ENCODE measurements at regions not wholly inside any gene's neighbourhood (a gene's known extent, or its start where the extent isn't known, plus 50 kb on each side); places are given as distances from the start of the nearest gene placed in this dataset.

DNA sequence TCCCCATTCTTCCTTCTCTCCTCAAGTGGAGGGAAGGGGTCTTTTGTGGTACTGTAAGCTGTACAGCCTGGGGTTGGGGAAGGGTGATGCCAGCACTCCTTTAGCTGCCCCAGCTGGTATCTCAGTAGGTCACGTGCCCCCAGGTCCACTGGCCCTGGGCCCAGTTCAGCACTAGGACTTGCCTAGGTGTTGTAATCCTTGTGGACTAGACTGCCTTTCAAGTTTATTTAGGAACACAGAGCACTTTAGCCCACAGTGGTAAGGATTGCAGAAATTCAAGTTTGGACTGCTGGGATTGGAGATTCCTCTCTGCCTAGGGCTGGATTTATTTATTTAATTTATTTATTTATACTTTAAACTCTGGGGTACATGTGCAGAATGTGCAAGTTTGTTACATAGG lies 569.6 kb downstream of the AACS start:
- Histone ChIP-seq H3K9ac (ENCODE audit: low read length in 3 of 3) (no peak overlapping the region), H3K27ac (ENCODE audit: low read depth in 2 of 2, low read length in 2 of 2) (no peak overlapping the region), H3K9me3 (ENCODE audit: control insufficient read depth in 2 of 3, insufficient read depth in 1 of 3, low read length in 3 of 3) (no peaks in the 10 kb centered on the region), H3K27me3 (ENCODE audit: control insufficient read depth, insufficient read depth, low read length) (no peaks in the 10 kb centered on the region), H3K4me3 (ENCODE audit: low read length in 3 of 3) (no peak overlapping the region), H3K36me3 (ENCODE audit: control insufficient read depth in 2 of 3, insufficient read depth in 3 of 3, low read length in 3 of 3) (no peaks in the 10 kb centered on the region), H3K4me1 (ENCODE audit: control insufficient read depth in 2 of 3, insufficient read depth in 2 of 3, low read depth in 1 of 3, low read length in 3 of 3) (no peaks in the 10 kb centered on the region)
- FAIRE-seq (no peak), DNase-seq (no peak)
- TF ChIP-seq, protein P1, sequence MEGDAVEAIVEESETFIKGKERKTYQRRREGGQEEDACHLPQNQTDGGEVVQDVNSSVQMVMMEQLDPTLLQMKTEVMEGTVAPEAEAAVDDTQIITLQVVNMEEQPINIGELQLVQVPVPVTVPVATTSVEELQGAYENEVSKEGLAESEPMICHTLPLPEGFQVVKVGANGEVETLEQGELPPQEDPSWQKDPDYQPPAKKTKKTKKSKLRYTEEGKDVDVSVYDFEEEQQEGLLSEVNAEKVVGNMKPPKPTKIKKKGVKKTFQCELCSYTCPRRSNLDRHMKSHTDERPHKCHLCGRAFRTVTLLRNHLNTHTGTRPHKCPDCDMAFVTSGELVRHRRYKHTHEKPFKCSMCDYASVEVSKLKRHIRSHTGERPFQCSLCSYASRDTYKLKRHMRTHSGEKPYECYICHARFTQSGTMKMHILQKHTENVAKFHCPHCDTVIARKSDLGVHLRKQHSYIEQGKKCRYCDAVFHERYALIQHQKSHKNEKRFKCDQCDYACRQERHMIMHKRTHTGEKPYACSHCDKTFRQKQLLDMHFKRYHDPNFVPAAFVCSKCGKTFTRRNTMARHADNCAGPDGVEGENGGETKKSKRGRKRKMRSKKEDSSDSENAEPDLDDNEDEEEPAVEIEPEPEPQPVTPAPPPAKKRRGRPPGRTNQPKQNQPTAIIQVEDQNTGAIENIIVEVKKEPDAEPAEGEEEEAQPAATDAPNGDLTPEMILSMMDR (IDR thresholded peaks at IDR 0.05; ENCODE audit: borderline replicate concordance, extremely low read depth, insufficient read depth) = no peak
- intact Hi-C loops (cut with DNase I) = no loop called here

DNA sequence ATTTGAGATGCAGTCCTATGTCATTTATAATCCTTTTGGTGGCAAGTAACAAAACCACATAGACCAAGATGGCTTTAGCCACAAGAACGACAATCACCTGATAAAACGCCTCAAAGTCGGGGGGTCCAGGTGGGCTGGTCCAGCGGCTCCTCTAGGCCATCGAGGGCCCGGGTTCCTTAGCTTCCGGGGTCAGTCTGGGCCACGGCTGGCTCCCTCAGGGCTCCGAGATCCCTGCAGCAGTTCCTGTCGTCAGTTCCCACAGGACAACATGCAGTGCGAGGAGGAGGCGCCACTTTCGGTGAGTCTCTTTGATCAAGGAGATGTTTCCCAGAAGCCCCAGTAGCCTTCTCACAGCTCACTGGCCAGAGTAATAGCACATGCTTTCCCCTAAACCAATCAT lies 574.6 kb downstream of the AACS start:
- TF ChIP-seq, protein P1 (IDR thresholded peaks at IDR 0.05; ENCODE audit: borderline replicate concordance, extremely low read depth, insufficient read depth) = no peak
- Histone ChIP-seq H3K27ac (ENCODE audit: low read depth in 2 of 2, low read length in 2 of 2) (no peak overlapping the region), H3K9ac (ENCODE audit: low read length in 3 of 3) (no peak overlapping the region), H3K27me3 (ENCODE audit: control insufficient read depth, insufficient read depth, low read length) (no peaks in the 10 kb centered on the region), H3K36me3 (ENCODE audit: control insufficient read depth in 2 of 3, insufficient read depth in 3 of 3, low read length in 3 of 3) (no peaks in the 10 kb centered on the region), H3K9me3 (ENCODE audit: control insufficient read depth in 2 of 3, insufficient read depth in 1 of 3, low read length in 3 of 3) (no peaks in the 10 kb centered on the region), H3K4me3 (ENCODE audit: low read length in 3 of 3) (no peak overlapping the region), H3K4me1 (ENCODE audit: control insufficient read depth in 2 of 3, insufficient read depth in 2 of 3, low read depth in 1 of 3, low read length in 3 of 3) (no peaks in the 10 kb centered on the region)
- intact Hi-C loops (cut with DNase I) = no loop called here
- FAIRE-seq = no peak
- DNase-seq = no peak

DNA sequence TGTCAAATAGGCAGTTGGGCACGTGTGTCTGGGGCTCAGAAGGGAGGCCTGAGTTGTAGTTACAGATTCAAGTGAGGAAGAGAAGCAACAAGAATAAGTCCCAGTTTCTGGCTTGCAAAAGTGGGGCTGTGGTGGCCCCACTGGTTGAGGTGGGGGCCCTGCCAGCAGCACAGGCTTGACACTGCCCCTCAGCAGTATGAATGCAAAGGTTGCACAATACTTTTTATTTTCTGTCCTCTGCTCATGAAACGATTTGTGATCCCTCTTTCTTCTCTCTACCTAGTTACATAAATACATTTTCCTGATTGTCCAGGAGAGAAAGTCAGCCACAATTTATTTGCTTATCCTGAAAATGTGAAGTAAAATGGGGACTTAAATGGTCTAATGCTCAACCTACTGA lies 577.8 kb downstream of the AACS start:
- H3K27ac ChIP-seq (ENCODE audit: low read depth in 2 of 2, low read length in 2 of 2) = no peak overlapping the region
- no peaks in the 10 kb centered on the region for H3K9me3 ChIP-seq (ENCODE audit: control insufficient read depth in 2 of 3, insufficient read depth in 1 of 3, low read length in 3 of 3)
- H3K36me3 ChIP-seq (ENCODE audit: control insufficient read depth in 2 of 3, insufficient read depth in 3 of 3, low read length in 3 of 3) = no peaks in the 10 kb centered on the region
- TF ChIP-seq, protein P1 (IDR thresholded peaks at IDR 0.05; ENCODE audit: borderline replicate concordance, extremely low read depth, insufficient read depth) = no peak
- H3K4me3 ChIP-seq (ENCODE audit: low read length in 3 of 3) = no peak overlapping the region
- H3K27me3 ChIP-seq (ENCODE audit: control insufficient read depth, insufficient read depth, low read length) = no peaks in the 10 kb centered on the region
- intact Hi-C loops (cut with DNase I) = no loop called here
- no peaks in the 10 kb centered on the region for H3K4me1 ChIP-seq (ENCODE audit: control insufficient read depth in 2 of 3, insufficient read depth in 2 of 3, low read depth in 1 of 3, low read length in 3 of 3)
- no peak overlapping the region for H3K9ac ChIP-seq (ENCODE audit: low read length in 3 of 3)
- DNase-seq (no peak), FAIRE-seq (no peak)

DNA sequence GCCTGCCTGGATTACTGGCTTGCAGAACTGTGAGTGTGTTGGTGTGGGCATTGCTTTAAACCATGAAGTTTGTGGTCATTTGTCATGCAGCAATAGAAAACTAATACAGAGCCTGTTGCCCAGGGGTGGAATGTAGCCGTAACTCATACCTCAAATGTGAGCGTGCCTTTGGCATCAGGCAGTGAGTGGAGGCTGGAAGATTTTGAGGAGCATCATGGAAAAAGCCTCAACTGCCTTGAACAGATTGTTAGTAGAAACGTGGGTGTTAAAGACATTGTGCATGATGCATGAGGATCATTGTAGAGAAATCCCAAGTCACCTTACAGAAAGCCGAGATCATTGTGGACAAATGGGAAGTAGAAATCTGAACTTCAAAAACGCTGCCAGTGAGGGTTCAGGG lies 580.5 kb downstream of the AACS start:
- TF ChIP-seq, protein P1 (IDR thresholded peaks at IDR 0.05; ENCODE audit: borderline replicate concordance, extremely low read depth, insufficient read depth) = no peak
- DNase-seq (no peak), FAIRE-seq (no peak)
- H3K27ac ChIP-seq (ENCODE audit: low read depth in 2 of 2, low read length in 2 of 2) = no peak overlapping the region
- H3K4me3 ChIP-seq (ENCODE audit: low read length in 3 of 3) = no peak overlapping the region
- no peaks in the 10 kb centered on the region for H3K36me3 ChIP-seq (ENCODE audit: control insufficient read depth in 2 of 3, insufficient read depth in 3 of 3, low read length in 3 of 3)
- intact Hi-C loops (cut with DNase I) = no loop called here
- H3K9me3 ChIP-seq (ENCODE audit: control insufficient read depth in 2 of 3, insufficient read depth in 1 of 3, low read length in 3 of 3) = no peaks in the 10 kb centered on the region
- H3K4me1 ChIP-seq (ENCODE audit: control insufficient read depth in 2 of 3, insufficient read depth in 2 of 3, low read depth in 1 of 3, low read length in 3 of 3) = no peaks in the 10 kb centered on the region
- H3K27me3 ChIP-seq (ENCODE audit: control insufficient read depth, insufficient read depth, low read length) = no peaks in the 10 kb centered on the region
- H3K9ac ChIP-seq (ENCODE audit: low read length in 3 of 3) = no peak overlapping the region
